ENCODE measurements at regions not wholly inside any gene's neighbourhood (a gene's known extent, or its start where the extent isn't known, plus 50 kb on each side); places are given as distances from the start of the nearest gene placed in this dataset.
"Not testable (repeated sequence)": the region's sequence is repeated elsewhere in the genome, so short reads cannot be mapped to it uniquely, and the experiment has no call there.

DNA sequence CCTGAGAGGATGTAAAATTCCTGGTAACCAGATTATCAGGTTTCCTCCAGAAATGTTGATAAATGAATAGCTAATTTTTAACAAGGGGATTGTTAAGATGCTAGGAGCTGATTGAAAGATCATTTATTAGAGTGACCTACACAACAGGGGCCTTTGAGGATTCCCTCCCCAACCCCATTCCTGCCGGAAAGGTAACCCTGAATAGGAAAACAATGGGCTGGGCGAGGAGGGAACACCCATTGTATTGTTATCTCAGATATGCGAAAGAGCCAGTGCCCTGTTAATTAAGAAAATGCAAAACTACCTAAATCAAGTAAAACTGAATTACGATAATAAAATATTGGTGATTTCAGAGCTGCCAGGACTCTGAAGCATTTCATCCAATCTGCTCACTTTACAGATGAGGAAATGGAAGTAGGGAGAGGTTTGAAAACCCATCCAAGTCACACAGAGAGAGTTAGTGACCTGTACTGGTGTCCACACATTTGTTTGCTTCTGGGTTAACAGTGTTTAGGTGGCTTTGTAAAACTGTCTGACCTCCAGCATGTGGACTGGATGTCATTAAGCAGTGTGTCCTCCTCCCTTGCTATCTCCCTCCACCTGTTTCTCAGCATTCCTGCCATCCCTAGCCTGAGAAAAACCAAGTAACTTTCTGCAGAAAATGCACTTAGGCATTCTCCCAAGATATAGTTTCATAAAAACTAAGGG, 214.8 kb downstream of the TTC6 start:
- Histone ChIP-seq H3K4me3 (ENCODE audit: low read depth, low read length) (no peak overlapping the region), H3K36me3 (ENCODE audit: control insufficient read depth, insufficient read depth, low read length) (no peaks in the 10 kb centered on the region), H3K27me3 (ENCODE audit: control insufficient read depth, insufficient read depth, low read length) (no peaks in the 10 kb centered on the region)
- no peak for DNase-seq (ENCODE audit: low read depth)
- TF ChIP-seq CTCF (IDR thresholded peaks at IDR 0.05; ENCODE audit: insufficient read depth, low read length, poor library complexity, severe bottlenecking), result no peak

DNA sequence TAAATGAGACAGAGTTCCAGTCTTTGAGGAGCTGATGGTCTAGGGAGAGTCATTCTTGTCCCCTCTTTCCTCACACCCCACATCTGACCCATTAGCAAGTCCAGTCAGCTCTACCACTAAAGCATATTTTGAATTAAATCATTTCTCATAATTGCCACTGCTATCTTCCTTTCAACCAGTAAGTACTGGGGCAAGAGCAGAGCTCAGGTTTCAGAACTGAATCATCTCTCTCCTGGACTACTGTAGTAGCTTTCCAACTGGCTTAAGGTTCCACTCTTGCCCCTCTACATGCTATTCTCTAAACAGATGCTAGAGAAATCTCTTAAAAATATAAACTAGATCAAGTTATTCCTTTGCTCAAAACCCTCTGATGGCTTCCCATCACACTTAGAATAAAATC, 218.3 kb downstream of the TTC6 start:
- Histone ChIP-seq H3K4me3 (ENCODE audit: low read depth, low read length) (no peak overlapping the region), H3K27me3 (ENCODE audit: control insufficient read depth, insufficient read depth, low read length) (no peaks in the 10 kb centered on the region), H3K36me3 (ENCODE audit: control insufficient read depth, insufficient read depth, low read length) (no peaks in the 10 kb centered on the region)
- no peak for DNase-seq (ENCODE audit: low read depth)
- no peak for TF ChIP-seq CTCF (IDR thresholded peaks at IDR 0.05; ENCODE audit: insufficient read depth, low read length, poor library complexity, severe bottlenecking)

GRCh38 chr14:37816135-37816534, 220.7 kb downstream of the TTC6 start:
- Histone ChIP-seq H3K4me3 (ENCODE audit: low read depth, low read length) (no peak overlapping the region), H3K27me3 (ENCODE audit: control insufficient read depth, insufficient read depth, low read length) (no peaks in the 10 kb centered on the region), H3K36me3 (ENCODE audit: control insufficient read depth, insufficient read depth, low read length) (no peaks in the 10 kb centered on the region)
- no peak for DNase-seq (ENCODE audit: low read depth)
- TF ChIP-seq CTCF (IDR thresholded peaks at IDR 0.05; ENCODE audit: insufficient read depth, low read length, poor library complexity, severe bottlenecking), result no peak

DNA sequence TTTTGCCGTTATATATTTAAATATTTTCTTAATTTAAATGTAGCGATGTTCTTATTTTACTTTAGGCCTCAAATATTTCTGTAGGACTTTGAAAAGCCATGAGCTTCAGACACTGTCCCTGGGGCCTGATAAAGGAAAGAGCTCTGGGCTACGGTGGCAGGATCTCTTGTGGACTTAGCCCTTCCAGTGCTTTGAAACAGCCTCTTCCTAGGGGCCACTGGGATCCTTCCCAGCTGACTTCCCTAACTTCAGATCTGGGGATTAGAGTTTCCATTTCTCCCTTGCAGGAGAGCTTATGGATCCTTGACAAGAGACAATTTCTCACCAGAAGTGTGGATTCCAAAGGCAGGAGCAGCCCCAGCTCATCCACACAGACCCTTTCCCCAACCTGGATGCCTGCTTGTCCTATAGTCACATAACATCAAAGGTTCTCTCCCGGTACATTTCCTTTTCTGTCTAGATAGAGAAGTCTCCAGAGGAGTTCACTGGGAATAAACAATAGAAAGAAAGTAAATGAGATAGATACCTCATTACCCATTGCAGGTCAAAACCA, 221.4 kb downstream of the TTC6 start:
- H3K36me3 ChIP-seq (ENCODE audit: control insufficient read depth, insufficient read depth, low read length), result no peaks in the 10 kb centered on the region
- no peak for DNase-seq (ENCODE audit: low read depth)
- TF ChIP-seq CTCF (IDR thresholded peaks at IDR 0.05; ENCODE audit: insufficient read depth, low read length, poor library complexity, severe bottlenecking), result no peak
- H3K4me3 ChIP-seq (ENCODE audit: low read depth, low read length), result no peak overlapping the region
- H3K27me3 ChIP-seq (ENCODE audit: control insufficient read depth, insufficient read depth, low read length), result no peaks in the 10 kb centered on the region

GRCh38 chr14:37819155-37820015, 224.0 kb downstream of the TTC6 start:
- no peak for TF ChIP-seq CTCF (IDR thresholded peaks at IDR 0.05; ENCODE audit: insufficient read depth, low read length, poor library complexity, severe bottlenecking)
- DNase-seq (ENCODE audit: low read depth), result peak; percentile 16

GRCh38 chr14:37820810-37821209, 225.4 kb downstream of the TTC6 start:
- H3K27me3 ChIP-seq (ENCODE audit: control insufficient read depth, insufficient read depth, low read length); DNase-seq (ENCODE audit: low read depth); H3K36me3 ChIP-seq (ENCODE audit: control insufficient read depth, insufficient read depth, low read length); H3K4me3 ChIP-seq (ENCODE audit: low read depth, low read length): not testable (repeated sequence)

More at GRCh38 chr14:37819155-37820015, 224.0 kb downstream of the TTC6 start:
- no peaks in the 10 kb centered on the region for H3K36me3 ChIP-seq (ENCODE audit: control insufficient read depth, insufficient read depth, low read length)
- H3K4me3 ChIP-seq (ENCODE audit: low read depth, low read length), result no peak overlapping the region
- H3K27me3 ChIP-seq (ENCODE audit: control insufficient read depth, insufficient read depth, low read length), result no peaks in the 10 kb centered on the region

Measured in kidney epithelial cell (primary cell).